NCI-H774 (cell line): ENCODE measurements at regions not wholly inside any gene's neighbourhood (a gene's known extent, or its start where the extent isn't known, plus 50 kb on each side); places are given as distances from the start of the nearest gene placed in this dataset.
"Not testable (repeated sequence)": the region's sequence is repeated elsewhere in the genome, so short reads cannot be mapped to it uniquely, and the experiment has no call there.

Experiments used
- DNase-seq: peaks from one replicate; lab custom pipeline; 2025; lab: John Stamatoyannopoulos, UW

DNA sequence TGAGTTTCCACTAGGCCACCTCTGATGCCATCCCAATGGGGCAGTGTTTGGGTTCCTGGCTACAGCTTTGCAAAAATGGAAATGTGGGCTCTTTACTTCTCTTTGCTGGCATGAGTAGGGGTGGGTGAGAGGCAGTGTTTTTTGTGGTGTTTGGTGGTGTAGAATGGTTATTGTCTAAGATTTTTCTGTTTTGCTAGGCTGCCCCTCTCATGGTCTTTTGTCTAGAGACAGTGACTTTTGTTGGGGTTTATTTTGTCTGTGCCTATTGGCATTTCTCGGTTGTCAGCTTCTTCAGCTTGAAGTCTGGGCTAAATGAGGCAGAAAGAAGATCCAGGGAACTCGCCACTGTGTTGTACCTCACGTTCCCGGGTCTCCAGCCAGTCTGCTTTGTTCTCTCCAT is 112.1 kb downstream of the CENPF start:
- DNase-seq: no peak

DNA sequence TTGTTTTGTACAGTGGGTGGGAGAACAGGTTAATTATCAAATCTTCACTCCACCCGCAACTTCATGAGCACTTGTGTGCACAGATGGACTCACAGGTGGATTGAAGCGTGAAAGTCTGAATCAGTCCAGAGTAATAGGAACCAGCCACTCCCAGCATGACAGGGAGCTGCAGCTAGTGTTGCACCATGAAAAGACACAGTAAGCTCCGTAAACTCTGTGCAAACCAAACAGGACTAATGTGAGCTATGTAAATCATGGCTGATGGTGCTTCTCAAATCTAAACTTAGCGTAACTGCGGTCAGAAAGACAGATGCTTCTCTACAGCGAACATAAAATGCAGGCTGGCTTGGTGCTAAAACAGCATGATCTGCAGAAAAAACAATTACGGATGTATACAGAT is 114.4 kb downstream of the CENPF start:
- DNase-seq: no peak

DNA sequence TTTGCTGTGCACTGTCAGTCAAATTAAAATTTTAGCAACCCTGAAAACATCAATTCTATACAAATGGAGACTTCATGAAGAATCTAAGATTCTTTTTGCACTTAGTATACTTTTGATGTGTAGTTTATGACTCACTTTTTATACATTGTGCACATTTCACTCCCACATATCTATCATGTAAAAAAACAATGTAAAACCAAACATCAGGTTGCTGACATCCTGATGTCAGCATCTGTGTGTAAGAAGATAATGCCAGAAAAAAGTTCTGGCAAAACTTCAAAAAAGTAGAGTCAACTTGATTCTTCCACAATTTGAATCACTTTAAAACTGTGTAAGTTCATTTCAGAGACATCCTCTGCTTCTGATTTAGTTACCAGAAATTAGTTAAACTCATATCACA is 115.7 kb downstream of the CENPF start:
- DNase-seq: no peak

DNA sequence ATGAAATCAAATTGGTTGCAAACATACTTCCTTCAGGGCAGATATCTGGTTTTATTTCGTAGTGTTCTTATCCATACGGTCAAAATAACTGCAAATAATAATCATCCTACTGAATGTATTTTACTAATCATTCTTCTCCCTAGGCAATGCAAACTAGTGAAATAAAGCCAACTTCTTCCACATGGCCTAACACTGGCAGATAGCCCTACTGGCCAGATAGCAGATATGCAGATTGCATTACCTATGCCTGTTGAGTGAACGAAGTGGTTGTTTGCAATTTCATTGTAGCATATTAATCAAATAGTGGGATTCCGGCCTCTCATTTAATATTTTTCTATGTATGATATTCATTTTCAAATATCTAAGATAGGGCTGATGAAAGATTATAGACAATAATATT is 116.2 kb downstream of the CENPF start:
- DNase-seq: no peak

DNA sequence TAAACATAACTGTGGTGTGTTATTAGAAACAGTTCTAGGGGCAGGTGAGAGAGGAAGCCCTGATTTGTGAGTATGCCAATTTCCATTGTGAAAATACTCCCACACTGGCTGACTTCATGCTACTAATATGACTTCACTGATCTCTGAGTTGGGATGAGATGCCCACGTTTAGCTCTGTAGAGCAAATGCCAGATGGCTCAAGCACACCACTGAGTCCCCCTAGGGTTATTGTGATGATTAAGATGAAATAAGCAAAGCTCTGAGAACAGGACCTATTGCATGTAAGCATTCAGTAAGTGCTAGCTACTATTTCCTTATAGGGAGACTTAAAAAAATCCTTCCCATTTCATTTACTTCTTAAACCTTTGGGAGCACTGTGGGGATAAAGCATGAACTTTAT is 117.6 kb downstream of the CENPF start:
- no peak for DNase-seq

DNA sequence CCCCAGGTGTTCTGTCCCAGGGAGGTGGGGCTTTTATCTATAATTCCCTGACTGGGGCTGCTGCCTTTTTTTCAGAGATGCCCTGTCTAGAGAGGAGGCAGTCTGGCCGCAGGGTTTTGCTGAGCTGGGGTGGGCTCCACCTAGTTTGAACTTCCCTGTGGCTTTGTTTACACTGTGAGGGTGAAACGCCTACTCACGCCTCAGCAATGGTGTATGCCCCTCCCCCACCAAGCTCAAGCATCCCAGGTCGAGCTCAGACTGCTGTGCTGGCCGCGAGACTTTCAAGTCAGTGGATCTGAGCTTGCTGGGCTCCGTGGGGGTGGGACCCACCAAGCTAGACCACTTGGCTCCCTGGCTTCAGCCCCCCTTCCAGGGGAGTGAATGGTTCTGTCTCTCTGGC is 124.3 kb downstream of the CENPF start:
- no peak for DNase-seq

DNA sequence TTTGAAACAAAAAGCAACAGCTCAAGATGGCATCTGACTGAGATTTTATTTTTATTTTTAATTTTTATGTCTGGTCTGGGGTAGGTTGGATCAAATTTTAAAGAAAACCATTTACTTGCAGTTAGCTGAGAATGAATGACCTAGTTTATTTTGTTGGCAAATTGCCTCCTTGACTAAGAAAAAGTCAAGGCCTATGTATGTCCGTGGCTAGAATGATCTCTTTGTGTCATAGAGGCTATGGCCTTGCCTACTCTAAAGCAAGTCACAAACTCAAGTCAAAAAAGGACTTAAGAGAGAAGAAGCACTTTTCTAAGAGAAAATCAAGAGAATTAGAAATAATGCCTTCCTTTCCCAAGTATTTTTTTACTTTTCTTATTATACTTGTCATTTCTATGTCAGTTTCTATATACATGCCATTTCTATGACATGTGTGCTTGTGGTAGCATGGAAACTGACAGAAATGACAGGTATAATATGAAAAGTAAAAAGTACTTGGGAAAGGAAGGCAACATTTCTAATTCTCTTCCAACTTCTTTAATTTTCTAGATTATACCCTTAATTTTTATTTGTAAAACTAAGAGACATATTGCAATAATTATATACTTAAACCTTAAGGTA is 136.7 kb downstream of the CENPF start:
- no peak for DNase-seq

DNA sequence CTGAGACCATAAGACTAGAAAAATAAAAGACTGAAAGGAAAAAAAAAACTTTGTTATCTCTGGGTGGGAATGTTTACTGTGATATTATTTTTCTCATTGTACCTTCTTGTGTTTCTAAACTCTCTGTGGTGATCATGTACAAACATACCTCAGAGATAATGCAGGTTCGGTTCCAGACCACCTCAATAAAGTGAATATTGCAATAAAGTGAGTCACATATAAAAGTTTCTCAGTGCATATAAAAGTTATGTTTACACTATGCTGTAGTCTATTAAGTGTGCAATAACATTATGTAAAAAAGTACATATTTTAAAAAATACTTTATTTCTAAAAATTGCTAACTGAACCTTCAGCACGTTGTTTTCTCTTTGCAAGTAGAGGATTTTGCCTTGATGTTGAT is 137.5 kb downstream of the CENPF start:
- DNase-seq: no peak

DNA sequence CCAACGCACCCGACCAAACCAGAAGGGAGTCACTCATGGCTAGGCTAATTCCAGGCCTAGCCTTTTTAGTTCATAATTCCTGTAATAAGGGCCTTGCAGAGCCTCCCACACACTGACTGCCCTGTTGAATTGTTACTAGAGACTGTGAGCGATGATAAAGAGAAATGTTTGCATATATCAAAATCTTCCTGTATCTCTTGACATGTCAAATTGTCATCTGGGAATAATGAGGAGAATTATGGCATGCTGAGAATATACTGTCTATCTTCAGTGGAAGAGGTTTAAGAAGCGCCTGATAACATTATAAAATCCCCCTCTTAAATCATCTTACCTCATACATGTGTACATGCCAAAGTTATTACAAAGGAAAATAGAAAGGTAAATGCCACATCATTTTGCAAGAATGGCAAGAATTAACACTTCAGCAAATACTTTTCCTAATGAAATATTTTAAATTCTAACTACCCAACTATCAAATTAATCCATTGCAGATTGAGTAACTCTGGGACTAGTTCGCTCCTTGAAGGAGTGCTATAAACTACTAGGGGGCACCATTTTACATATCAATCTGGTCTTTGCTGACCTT is 144.1 kb downstream of the CENPF start:
- DNase-seq: no peak

DNA sequence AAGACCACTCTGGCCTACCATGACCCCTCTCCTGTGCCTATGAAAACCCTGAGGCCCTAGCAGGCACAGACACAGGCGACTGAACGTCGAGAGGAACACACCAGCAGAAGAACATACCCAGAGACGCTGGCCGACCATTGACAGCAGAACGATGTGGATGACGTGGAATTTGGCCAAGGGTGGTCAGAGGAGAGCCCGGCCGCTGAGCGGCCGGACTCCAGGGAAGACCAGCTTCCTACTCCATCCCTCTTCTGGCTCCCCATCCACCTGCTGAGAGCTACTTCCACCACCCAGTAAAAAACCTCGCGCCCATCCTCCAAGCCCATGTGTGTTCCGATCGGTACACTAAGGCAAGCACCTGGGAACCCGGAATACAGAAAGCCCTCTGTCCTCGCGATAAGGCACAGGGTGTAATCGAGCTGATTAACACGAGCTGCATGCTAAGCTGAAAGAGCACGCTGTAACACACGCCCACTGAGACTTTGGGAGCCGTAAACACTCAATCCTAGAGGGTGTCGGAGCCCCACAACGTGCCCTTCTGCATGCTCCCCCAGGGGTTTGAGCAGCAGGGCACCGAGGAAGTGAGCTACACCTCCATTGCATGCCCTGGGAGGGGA is 150.3 kb downstream of the CENPF start:
- no peak for DNase-seq

DNA sequence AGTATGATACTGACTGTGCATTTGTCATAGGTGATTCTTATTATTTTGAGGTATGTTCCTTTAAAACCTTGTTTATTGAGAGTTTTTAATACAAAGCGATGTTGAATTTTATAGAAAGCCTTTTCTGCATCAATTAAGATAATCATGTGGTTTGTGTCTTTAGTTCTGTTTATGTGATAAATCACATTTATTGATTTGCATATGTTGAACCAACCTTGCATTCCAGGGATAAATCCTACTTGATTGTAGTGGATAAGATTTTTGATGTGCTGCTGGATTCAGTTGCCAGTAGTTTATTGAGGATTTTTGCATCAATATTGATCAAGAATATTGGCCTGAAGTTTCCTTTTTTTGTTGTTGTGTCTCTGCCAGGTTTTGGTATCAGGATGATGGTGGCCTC is 158.0 kb downstream of the CENPF start:
- DNase-seq: no peak

DNA sequence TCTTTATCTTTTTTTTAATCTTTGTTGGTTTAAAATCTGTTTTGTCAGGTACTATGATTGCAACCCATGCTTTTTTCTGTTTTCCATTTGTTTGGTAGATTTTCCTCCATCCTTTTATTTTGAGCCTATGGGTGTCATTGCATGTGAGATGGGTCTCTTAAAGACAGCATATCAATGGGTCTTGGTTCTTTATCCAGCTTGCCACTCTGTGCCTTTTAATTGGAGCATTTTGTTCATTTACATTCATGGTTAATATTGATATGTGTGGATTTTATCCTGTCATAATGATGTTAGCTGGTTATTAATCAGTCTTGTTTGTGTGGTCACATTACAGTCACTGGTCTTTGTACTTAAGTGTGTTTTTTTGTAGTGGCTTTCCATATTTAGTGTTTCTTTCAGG is 159.9 kb downstream of the CENPF start:
- no peak for DNase-seq

DNA sequence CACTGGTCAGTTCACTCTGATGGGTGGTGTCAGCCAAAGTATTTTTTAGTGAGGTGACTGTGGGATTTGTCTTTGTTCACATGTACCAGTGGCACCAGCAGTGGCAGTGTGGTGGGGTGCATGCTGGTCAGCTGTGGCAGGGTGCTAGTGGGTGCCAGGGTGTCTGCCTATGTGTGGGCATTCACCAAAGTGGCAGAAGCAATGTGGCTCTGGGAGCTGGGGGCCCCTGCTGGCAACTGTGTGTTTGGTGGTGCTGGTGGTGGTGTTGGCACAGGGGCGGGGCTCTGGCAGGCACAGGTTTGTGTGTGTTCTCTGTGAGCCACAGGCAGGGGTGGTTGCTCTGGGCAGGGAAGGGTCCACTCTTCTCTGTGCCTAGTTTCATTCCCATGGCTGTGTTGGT is 161.5 kb downstream of the CENPF start:
- DNase-seq: no peak

DNA sequence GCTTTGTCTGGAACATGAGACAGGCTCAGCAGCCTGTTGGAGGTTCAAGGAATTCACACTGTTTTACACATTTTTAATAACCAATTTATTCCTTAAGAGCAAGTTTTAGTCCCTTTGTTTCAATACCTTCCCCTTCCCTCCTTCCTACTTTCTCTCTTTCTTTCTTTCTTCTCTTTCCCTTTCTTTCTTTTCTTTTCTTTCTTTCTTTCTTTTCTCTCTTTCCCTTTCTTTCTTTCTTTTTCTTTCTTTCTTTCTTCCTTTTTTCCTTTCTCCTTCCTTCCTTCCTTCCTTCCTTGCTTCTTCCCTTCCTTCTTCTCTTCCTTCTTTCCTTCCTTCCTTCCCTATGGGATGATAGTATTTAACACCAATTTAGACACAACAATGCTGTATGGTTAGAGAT is 164.2 kb downstream of the CENPF start:
- DNase-seq: no peak

DNA sequence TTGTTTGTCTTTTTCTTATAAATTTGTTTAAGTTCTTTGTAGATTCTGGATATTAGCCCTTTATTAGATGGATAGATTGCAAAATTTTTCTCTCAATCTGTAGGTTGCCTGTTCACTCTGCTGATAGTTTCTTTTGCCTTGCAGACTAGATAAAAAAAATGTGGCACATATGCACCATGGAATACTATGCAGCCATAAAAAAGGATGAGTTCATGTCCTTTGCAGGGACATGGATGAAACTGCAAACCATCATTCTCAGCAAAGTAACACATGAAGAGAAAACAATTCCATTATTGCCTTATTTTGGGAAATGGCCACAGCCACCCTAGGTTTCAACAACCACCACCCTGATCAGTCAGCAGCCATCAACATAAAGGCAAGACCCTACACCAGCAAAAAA is 166.7 kb downstream of the CENPF start:
- DNase-seq: not testable (repeated sequence)

DNA sequence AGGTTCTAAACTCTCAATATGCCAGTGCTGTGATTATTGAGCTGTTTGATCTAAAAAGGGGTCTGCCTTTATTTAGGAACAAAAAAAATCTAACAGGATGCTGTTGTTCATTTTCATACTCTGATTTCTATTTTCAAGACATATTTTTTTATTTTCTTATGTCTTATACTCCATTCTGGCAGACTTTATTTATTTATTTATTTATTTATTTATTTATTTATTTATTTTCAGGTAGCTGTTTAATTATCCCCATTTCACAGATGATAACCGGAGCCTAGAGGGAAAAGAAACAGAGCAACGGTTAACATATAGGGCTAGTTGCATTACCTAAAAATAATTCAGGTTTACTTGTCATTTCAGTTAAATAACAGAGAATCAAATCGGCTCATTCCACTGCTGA is 174.4 kb downstream of the CENPF start:
- DNase-seq: no peak

DNA sequence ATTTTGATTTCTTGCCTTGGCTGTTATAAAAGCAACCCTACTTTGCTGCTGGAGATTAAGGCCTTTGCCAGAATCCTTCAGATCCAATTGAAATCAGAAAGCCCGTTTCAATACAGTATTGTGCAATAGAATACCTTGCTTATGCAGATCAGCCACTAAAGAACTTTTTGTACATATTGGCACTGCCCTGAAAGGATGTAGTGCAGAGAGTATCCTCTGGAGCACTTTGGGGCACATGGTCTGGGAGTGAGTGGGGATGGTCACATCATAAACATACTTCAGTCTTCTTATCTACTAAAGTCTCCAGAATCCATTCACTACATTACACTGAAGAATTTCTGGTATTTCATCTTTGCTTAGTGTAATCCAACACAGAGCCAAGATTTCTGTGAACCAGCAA is 189.0 kb downstream of the CENPF start:
- no peak for DNase-seq

DNA sequence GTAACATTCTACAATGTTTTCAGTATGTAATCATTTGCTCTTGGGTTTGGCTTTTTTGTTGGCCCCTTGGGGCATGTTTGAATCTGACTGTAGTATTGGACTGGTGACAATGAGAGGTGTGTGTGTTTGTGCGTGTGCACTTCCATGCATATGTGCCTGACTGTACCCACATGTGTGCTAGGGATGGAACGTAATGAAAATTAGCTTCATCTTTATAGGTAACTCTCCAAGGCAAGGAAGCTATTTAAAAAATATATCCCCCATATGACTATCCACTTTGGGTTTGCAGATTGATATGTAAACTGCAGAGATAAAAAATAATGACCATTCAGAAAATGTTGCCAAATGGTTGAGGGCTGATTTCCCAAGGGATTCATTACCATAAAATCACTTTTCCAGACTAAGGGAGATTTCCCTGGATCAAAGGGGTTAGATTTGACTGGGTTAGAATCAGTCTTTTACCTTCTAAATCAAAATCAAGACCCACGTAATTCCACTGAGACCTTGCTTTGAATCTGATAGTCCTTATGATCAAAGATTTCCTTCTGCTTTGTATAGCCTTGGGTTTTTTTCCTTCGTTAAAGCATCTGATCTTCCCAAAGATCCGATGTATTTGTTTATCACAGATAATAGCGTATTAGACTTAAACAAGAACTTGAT is 189.7 kb downstream of the CENPF start:
- DNase-seq: no peak

DNA sequence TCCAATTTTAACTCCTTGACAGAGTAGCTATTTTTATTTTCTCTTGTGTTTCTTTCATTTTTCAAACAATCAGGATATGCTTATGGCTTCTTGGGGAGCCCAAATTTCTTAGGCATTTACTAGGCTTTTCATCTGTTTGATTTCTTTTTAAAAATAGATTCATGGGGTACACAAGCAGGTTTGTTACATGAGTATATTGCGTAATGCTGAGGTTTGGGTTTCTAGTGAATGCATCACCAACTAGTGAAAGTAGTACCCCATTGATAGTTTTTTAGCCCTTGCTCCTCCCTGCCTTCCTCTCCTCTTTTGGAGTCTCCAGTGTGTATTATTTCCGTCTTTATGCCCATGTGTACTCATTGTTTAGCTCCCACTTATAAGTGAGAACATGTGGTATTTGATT is 190.7 kb downstream of the CENPF start:
- no peak for DNase-seq

DNA sequence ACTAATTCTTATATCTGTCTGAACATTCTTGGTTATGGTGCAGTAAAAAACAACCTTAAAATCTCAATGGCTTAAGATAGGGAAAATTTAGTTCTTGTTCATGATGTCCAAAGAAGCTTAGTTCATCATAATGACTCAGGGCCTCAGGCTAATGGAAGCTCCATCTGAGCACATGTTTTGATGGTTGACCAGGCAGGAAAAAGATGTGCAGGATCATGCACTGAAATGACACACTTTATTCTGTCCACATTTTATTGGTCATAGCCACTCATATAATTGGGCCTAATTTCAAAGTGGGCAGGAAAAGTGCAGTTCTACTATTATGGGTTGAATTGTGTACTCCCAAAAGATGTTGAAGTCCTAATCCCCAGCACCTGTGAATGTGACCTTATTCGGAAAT is 198.2 kb downstream of the CENPF start:
- no peak for DNase-seq

DNA sequence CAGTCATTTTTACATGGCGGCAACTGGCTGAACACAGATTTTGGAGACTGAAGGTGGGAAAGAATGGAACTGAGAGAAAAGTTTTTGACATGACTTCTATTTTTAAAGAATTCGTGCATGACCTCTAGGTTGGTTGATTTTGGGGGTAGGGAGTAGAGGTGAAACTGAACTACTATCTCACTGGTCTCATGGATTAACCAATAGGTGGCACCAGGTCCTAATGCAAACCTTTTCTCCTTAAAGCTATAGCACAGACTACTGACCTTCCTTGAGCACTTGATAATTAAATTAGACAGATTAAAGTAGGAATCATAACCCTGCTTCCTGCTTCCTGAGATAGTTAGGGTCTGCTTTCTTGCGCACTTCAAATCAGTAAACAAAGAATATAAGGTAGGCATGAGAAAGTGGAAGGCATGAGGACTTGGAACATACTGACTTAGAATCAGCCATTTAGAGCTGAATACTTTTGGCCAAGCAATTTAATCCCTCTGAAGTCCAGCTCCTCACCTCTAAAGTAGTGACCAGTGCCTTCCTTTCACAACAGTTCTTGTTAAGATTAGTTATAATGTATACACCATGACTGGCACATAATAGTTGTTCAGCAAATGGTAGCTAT is 206.0 kb downstream of the CENPF start:
- DNase-seq: no peak

DNA sequence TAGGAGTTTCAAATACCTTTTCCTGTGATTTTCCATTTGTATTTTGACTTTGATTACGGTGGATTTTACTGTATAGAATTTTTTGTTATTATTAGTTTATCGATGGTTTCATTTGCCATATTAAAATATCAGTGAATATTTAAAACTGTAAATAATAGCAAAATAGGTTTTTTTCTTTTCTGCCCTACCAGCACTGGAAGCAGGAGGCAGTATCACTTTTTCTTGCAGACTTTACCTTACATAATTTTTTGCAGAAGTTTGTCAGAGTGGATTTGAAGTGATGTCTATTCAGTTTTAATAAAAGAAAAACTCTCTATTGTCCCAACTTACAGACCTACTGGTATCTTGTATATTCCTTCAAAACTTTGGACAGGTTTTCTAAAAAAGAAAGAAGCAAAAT is 213.6 kb downstream of the CENPF start:
- DNase-seq: no peak
